ENCODE measurements at regions not wholly inside any gene's neighbourhood (a gene's known extent, or its start where the extent isn't known, plus 50 kb on each side); places are given as distances from the start of the nearest gene placed in this dataset.
"Not testable (repeated sequence)": the region's sequence is repeated elsewhere in the genome, so short reads cannot be mapped to it uniquely, and the experiment has no call there.

GRCh38 chr4:153099391-153100140, 104.7 kb upstream of the TRIM2 start:
- DNase-seq (ENCODE audit: low read depth in 2 of 3, low spot score in 1 of 3) = no peak

GRCh38 chr4:153106736-153107135, 97.5 kb upstream of the TRIM2 start:
- DNase-seq (ENCODE audit: low read depth in 2 of 3, low spot score in 1 of 3) = not testable (repeated sequence)

- no peak for DNase-seq (ENCODE audit: low read depth in 2 of 3, low spot score in 1 of 3)
These were observed 97.0 kb upstream of the TRIM2 start for GRCh38 chr4:153107246-153107645.

- DNase-seq (ENCODE audit: low read depth in 2 of 3, low spot score in 1 of 3) = no peak
These were observed 94.9 kb upstream of the TRIM2 start for GRCh38 chr4:153109296-153109849.

GRCh38 chr4:153110739-153111138, 93.5 kb upstream of the TRIM2 start:
- DNase-seq (ENCODE audit: low read depth in 2 of 3, low spot score in 1 of 3) = no peak

- DNase-seq (ENCODE audit: low read depth in 2 of 3, low spot score in 1 of 3) = no peak
These were observed 92.7 kb upstream of the TRIM2 start for GRCh38 chr4:153111426-153112040.

GRCh38 chr4:153112041-153112441, 92.2 kb upstream of the TRIM2 start:
- DNase-seq (ENCODE audit: low read depth in 2 of 3, low spot score in 1 of 3) = peak in 1 of 3 donors; percentile 47

- no peak for DNase-seq (ENCODE audit: low read depth in 2 of 3, low spot score in 1 of 3)
These were observed 91.0 kb upstream of the TRIM2 start for GRCh38 chr4:153113061-153113837.

GRCh38 chr4:153113838-153114105, 90.5 kb upstream of the TRIM2 start:
- no peak for DNase-seq (ENCODE audit: low read depth in 2 of 3, low spot score in 1 of 3)

GRCh38 chr4:153114771-153115321, 89.4 kb upstream of the TRIM2 start:
- peak; percentile 46 to 55 (median 52) for DNase-seq (ENCODE audit: low read depth in 2 of 3, low spot score in 1 of 3)

- DNase-seq (ENCODE audit: low read depth in 2 of 3, low spot score in 1 of 3) = peak; percentile 63 to 74 (median 68)
These were observed 88.6 kb upstream of the TRIM2 start for GRCh38 chr4:153115322-153116290.

- no peak for DNase-seq (ENCODE audit: low read depth in 2 of 3, low spot score in 1 of 3)
These were observed 88.0 kb upstream of the TRIM2 start for GRCh38 chr4:153116291-153116680.

- no peak for DNase-seq (ENCODE audit: low read depth in 2 of 3, low spot score in 1 of 3)
These were observed 87.4 kb upstream of the TRIM2 start for GRCh38 chr4:153116801-153117200.

- DNase-seq (ENCODE audit: low read depth in 2 of 3, low spot score in 1 of 3) = no peak
These were observed 86.7 kb upstream of the TRIM2 start for GRCh38 chr4:153117554-153117953.

- no peak for DNase-seq (ENCODE audit: low read depth in 2 of 3, low spot score in 1 of 3)
These were observed 84.6 kb upstream of the TRIM2 start for GRCh38 chr4:153119626-153120025.

GRCh38 chr4:153120235-153120634, 84.0 kb upstream of the TRIM2 start:
- DNase-seq (ENCODE audit: low read depth in 2 of 3, low spot score in 1 of 3) = no peak

GRCh38 chr4:153122855-153123254, 81.4 kb upstream of the TRIM2 start:
- DNase-seq (ENCODE audit: low read depth in 2 of 3, low spot score in 1 of 3) = no peak

- no peak for DNase-seq (ENCODE audit: low read depth in 2 of 3, low spot score in 1 of 3)
These were observed 78.1 kb upstream of the TRIM2 start for GRCh38 chr4:153126137-153126536.

GRCh38 chr4:153127760-153128494, 76.3 kb upstream of the TRIM2 start:
- DNase-seq (ENCODE audit: low read depth in 2 of 3, low spot score in 1 of 3) = peak; percentile 68 to 92 (median 76)

- no peak for DNase-seq (ENCODE audit: low read depth in 2 of 3, low spot score in 1 of 3)
These were observed 72.6 kb upstream of the TRIM2 start for GRCh38 chr4:153131596-153131995.
